ENCODE measurements at regions not wholly inside any gene's neighbourhood (a gene's known extent, or its start where the extent isn't known, plus 50 kb on each side); places are given as distances from the start of the nearest gene placed in this dataset.
"Not testable (repeated sequence)": the region's sequence is repeated elsewhere in the genome, so short reads cannot be mapped to it uniquely, and the experiment has no call there.

- TF ChIP-seq CSDC2 (CRISPR knock-in tag; IDR thresholded peaks at IDR 0.05) = no peak
- no peak for TF ChIP-seq CREB5 (CRISPR knock-in tag; IDR thresholded peaks at IDR 0.05; ENCODE audit: low read depth)
- TF ChIP-seq ZNF565 (CRISPR knock-in tag; conservative IDR thresholded peaks at IDR 0.05; ENCODE audit: low read depth) = no peak
- TF ChIP-seq PPARA (CRISPR knock-in tag; IDR thresholded peaks at IDR 0.05; ENCODE audit: borderline replicate concordance) = no peak
- TF ChIP-seq RARB (CRISPR knock-in tag; IDR thresholded peaks at IDR 0.05) = no peak
- no peak for TF ChIP-seq ESRRG (CRISPR knock-in tag; IDR thresholded peaks at IDR 0.05)
- no peak for ATAC-seq
Observed at GRCh38 chr7:106569500-106569929, 91.4 kb downstream of the CCDC71L start.

DNA sequence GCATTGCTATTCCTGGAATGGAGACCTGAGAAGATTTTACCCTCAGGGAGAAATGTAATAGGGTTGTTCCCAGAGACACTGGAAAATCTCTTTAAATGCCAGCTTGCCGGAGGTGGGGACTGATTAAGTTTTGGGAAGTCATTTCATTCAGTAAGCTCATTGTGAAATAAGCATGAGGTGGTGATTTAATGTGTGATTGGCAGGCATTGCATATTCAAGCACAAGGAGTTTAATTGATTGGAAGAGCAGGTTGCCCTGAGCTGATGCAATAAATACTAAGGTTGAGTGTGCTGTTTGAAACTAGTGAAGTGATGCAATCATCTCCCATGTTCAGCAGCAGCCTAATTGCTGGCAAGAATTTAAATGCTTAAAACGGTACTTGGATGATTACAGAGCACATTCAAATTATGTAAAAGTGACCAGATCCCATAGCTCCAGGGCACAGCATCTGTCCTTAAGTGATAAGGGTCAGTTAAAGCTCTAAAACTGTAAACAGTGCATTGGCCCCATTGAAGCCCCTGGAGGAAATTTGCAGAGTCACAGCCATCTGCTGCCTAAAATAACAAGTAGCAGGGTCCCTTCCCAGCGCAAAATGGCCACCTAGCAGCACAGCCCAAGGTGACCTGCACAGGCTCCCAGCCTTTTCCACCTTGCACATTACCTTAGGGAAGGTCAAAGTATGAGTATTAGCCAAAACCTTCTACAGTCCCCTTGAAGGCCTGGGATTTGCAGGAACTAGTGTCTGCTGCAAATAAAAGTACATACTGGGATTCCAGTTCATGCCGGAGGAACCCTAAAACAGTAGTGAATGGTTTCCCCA lies 92.1 kb downstream of the CCDC71L start:
- peak; percentile 67 for ATAC-seq
- TF ChIP-seq ISL1 (CRISPR knock-in tag; IDR thresholded peaks at IDR 0.05) (peak; percentile 61), BACH2 (CRISPR knock-in tag; IDR thresholded peaks at IDR 0.05; ENCODE audit: borderline replicate concordance) (peak; percentile 99; the same call in 1 of the 2 replicates), ARNTL (CRISPR knock-in tag; IDR thresholded peaks at IDR 0.05; ENCODE audit: borderline replicate concordance, low read depth) (no peak), TCF4 (CRISPR knock-in tag; IDR thresholded peaks at IDR 0.05; ENCODE audit: borderline replicate concordance) (peak; percentile 94), ZFP3 (CRISPR knock-in tag; IDR thresholded peaks at IDR 0.05) (no peak), PPARA (CRISPR knock-in tag; IDR thresholded peaks at IDR 0.05; ENCODE audit: borderline replicate concordance) (peak; percentile 63; the same call in 1 of the 2 replicates), ZNF70 (CRISPR knock-in tag; IDR thresholded peaks at IDR 0.05) (peak; percentile 57; the same call in 1 of the 2 replicates), GLIS3 (CRISPR knock-in tag; IDR thresholded peaks at IDR 0.05) (peak; percentile 59; the same call in 1 of the 2 replicates)
- TF ChIP-seq, protein P1, sequence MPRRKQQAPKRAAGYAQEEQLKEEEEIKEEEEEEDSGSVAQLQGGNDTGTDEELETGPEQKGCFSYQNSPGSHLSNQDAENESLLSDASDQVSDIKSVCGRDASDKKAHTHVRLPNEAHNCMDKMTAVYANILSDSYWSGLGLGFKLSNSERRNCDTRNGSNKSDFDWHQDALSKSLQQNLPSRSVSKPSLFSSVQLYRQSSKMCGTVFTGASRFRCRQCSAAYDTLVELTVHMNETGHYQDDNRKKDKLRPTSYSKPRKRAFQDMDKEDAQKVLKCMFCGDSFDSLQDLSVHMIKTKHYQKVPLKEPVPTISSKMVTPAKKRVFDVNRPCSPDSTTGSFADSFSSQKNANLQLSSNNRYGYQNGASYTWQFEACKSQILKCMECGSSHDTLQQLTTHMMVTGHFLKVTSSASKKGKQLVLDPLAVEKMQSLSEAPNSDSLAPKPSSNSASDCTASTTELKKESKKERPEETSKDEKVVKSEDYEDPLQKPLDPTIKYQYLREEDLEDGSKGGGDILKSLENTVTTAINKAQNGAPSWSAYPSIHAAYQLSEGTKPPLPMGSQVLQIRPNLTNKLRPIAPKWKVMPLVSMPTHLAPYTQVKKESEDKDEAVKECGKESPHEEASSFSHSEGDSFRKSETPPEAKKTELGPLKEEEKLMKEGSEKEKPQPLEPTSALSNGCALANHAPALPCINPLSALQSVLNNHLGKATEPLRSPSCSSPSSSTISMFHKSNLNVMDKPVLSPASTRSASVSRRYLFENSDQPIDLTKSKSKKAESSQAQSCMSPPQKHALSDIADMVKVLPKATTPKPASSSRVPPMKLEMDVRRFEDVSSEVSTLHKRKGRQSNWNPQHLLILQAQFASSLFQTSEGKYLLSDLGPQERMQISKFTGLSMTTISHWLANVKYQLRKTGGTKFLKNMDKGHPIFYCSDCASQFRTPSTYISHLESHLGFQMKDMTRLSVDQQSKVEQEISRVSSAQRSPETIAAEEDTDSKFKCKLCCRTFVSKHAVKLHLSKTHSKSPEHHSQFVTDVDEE (CRISPR knock-in tag; IDR thresholded peaks at IDR 0.05) = peak; percentile 83
- TF ChIP-seq, protein P2, sequence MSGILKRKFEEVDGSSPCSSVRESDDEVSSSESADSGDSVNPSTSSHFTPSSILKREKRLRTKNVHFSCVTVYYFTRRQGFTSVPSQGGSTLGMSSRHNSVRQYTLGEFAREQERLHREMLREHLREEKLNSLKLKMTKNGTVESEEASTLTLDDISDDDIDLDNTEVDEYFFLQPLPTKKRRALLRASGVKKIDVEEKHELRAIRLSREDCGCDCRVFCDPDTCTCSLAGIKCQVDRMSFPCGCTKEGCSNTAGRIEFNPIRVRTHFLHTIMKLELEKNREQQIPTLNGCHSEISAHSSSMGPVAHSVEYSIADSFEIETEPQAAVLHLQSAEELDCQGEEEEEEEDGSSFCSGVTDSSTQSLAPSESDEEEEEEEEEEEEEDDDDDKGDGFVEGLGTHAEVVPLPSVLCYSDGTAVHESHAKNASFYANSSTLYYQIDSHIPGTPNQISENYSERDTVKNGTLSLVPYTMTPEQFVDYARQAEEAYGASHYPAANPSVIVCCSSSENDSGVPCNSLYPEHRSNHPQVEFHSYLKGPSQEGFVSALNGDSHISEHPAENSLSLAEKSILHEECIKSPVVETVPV (CRISPR knock-in tag; IDR thresholded peaks at IDR 0.05) = peak; percentile 72; the same call in 1 of the 2 replicates

GRCh38 chr7:106568002-106568679 lies 92.8 kb downstream of the CCDC71L start:
- TF ChIP-seq GLIS3 (CRISPR knock-in tag; IDR thresholded peaks at IDR 0.05) (no peak), PATZ1 (CRISPR knock-in tag; IDR thresholded peaks at IDR 0.05; ENCODE audit: borderline replicate concordance) (no peak), ZFP30 (CRISPR knock-in tag; IDR thresholded peaks at IDR 0.05) (no peak), PPARA (CRISPR knock-in tag; IDR thresholded peaks at IDR 0.05; ENCODE audit: borderline replicate concordance) (no peak), ZC3H10 (CRISPR knock-in tag; IDR thresholded peaks at IDR 0.05) (no peak)
- no peak for ATAC-seq

DNA sequence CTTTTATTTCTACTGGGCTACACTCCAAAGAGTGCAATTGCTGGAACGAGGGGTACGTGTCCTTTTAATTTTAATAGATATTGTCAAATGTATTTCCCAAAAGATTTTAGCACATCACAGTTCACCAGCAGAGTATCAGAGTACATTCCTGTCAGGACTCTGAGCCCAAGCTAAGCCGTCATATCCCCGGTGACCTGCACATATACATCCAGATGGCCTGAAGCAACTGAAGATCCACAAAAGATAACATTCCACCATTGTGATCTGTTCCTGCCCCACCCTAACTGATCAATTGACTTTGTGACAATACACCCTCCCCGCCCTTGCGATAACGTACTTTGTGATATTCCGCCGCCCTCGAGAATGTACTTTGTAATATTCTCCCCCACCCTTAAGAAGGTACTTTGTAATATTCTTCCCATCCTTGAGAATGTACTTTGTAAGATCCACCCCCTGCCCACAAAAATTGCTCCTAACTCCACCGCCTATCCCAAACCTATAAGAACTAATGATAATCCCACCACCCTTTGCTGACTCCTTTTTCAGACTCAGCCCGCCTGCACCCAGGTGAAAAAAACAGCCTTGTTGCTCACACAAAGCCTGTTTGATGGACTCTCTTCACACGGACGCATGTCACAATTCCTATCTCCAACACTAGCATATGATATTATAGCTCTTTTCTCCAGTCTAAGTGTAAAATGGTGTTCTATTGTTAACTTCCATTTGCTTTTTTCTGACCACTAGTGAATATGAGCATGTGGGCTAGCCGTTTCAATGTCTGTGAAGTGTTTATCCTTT lies 93.6 kb downstream of the CCDC71L start:
- not testable (repeated sequence) for ATAC-seq

Measured in SK-N-SH treated with all-trans-retinoic acid at 6 μM for 48 hours (cell line).